Activated T-helper 1 cell treated with anti-CD3 and anti-CD28 coated beads, Interleukin-2, amount 50 U/mL, for 16 hours (primary cell): ENCODE measurements at regions not wholly inside any gene's neighbourhood (a gene's known extent, or its start where the extent isn't known, plus 50 kb on each side); places are given as distances from the start of the nearest gene placed in this dataset.

Experiments
- DNase-seq, 2 donors: peaks; one replicate each; pipeline ENCODE4 v3.0.0-alpha.2; 2020; ENCODE audit warnings: low read depth in 1 of 2, low spot score in 1 of 2

DNA sequence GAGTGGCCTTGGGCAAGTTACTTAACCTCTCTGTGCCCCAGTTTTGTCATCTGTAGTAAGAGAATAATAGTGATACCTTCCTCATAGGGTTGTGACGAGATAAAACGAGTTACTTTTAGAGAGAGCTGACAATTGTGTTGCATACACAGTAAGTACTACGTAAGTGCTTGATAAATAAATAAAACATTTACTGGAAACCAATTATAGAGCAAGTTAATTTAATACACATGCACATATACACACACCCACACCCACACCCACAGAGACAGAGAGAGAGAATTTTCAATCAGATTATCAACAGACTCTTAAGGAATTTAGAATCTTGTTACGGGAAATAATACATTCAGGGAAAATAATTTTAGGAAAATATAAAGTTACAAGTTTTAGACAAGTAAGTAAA lies 1045.8 kb upstream of the TENM4 start:
- no peak for DNase-seq

DNA sequence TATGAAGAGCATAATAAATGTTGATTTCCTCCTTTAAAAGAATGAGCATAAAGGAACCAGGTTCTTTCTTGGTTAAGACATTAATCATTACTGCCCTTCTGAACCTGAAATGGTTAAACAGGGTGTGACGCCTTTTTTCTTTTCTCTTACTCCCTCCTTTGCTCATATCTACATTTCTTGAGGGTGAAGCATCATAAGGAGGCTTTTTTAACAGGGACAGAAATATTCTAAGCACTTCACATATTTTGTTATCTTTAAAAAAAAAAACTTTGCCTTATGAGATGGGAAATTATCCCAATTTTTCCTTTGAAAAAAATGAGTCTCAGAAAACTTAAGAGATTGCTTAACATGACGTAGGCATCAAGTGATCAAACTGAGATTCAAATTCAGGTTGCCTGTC lies 1036.3 kb upstream of the TENM4 start:
- DNase-seq: no peak

DNA sequence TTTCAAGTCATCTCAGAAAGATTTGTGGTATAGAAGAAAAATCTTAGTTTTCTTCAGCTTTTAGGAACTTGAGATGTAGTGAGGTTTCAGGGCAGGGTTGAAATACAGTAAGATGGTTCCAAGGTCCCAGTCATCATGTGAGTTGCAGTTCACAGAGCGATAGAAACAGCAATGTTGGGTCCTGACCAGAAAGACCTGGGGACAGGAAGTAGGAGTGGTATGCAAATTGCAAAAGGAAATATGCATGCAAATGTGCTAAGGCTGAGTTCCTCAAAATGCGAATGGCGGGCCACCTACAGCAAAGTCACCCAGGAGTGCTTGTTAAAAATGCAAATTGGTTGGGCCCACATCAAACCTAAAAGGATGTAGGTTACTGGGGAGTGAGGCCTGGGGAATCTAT lies 1032.7 kb upstream of the TENM4 start:
- no peak for DNase-seq

GRCh38 chr11:80469871-80470270 lies 1029.0 kb upstream of the TENM4 start:
- DNase-seq: no peak

DNA sequence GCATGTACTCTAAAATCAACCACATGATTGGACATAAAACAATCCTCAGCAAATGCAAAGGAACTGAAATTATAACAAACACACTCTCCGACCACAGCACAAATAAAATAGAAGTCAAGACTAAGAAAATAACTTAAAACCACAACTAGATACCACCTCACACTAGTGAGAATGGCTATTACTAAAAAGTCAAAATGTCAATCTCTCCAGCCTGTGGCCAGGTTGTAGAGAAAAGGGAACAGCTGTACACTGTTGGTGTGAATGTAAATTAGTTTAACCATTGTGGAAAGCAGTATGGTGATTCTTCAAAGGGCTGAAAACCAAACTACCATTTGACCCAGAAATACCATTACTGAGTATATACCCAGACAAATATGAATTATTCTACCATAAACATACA lies 1025.7 kb upstream of the TENM4 start:
- DNase-seq: no peak

DNA sequence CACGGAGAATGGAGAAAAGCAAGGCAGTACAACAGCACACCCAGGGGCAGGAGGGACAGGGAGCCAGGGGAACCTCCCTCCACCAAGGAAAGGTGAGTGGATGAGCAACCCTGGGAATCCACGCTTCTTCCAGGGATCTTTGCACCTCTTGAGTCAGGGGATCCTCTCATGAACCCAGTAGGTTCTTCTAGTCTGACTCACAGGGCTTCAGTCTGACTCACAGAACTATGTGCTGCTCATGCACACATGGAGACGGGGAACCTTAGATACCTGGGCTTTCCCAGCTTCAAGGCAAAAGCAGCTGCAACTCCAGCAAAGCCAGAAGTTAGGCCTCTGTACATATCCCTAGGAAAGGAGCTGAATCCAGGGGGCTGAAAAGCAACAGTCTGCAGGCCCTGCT lies 1021.4 kb upstream of the TENM4 start:
- DNase-seq: no peak

GRCh38 chr11:80458376-80458775 lies 1017.5 kb upstream of the TENM4 start:
- DNase-seq: no peak

GRCh38 chr11:80457823-80458222 lies 1017.0 kb upstream of the TENM4 start:
- no peak for DNase-seq

DNA sequence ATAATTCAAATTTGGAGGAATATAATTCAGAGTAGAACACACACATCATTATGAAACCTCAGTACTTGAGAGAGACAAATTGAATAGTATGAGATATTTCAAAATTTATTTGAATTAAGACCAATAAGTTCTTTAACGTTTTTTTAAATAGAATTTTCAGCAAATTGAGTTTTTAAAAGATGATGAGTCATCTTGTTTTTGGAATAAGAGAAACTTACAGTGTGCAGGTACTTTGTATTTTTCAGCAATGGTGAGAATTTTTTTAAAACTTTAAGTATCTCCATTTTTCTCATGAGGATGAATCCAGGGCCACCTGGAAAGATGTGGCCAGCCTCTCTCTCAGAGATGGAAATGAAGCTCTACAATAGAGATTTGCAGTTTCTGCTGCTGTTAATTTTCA lies 1015.0 kb upstream of the TENM4 start:
- DNase-seq: no peak

- no peak for DNase-seq
Observed at GRCh38 chr11:80451105-80451504, 1010.3 kb upstream of the TENM4 start.

- no peak for DNase-seq
Observed at GRCh38 chr11:80448709-80449108, 1007.9 kb upstream of the TENM4 start.

DNA sequence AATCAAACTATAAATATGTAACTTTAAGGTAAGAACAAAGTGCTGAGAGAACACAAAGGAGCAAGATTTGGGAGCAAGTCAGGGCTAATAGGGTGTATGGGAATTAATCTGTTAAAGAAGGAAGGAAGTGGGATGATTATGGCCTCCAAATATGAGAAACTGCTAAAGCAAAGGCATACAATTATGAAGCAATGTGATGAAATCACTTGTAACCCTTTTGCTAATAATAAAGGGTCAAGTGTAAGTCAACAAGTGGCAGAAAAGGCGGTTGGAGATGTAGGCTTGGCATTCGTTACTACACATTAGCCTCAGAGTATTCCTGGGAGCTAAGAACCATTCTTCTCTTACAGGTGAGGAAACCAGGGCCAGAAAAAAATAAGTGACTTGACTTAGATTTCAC lies 1002.3 kb upstream of the TENM4 start:
- no peak for DNase-seq

DNA sequence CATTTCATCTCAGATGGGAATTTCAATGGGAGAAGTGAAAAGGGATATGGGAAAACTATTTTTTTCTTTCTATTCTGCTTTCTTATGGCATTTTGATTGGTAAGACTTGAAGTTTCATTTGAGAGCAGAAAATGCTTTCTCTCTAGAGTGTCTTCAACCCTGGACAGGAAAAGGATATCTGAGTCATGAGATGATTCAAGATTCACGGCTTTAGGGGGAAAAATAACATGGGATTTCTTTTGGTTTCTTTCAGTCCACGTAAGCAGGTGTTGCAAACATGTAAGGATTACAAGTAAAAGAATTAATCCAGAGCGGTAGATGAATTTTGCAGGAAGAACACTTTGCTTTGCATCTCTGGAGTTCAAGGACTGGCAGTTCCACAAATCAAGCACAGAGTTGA lies 1001.0 kb upstream of the TENM4 start:
- DNase-seq: no peak

GRCh38 chr11:80440835-80441234 lies 1000.0 kb upstream of the TENM4 start:
- DNase-seq: no peak

GRCh38 chr11:80436547-80436946 lies 995.7 kb upstream of the TENM4 start:
- DNase-seq: no peak

DNA sequence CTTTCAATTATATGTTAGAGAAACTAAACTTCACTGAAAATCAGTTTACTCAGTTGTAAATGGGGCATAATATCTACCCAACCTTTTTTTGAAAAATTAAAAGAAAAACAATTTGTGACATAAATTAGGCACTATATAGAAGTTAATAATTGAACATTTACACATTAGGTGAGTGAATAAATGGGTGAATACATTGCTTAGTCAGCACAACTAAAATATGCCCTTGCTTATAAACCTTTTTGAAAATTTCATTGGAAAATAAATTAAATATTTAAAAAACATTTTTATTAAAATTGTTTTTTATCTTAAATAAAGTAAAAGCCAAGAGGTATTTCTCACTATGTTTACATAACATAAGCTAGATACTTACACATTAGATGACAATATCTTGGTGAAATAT lies 994.5 kb upstream of the TENM4 start:
- no peak for DNase-seq

- DNase-seq: no peak
Observed at GRCh38 chr11:80432057-80432456, 991.2 kb upstream of the TENM4 start.

DNA sequence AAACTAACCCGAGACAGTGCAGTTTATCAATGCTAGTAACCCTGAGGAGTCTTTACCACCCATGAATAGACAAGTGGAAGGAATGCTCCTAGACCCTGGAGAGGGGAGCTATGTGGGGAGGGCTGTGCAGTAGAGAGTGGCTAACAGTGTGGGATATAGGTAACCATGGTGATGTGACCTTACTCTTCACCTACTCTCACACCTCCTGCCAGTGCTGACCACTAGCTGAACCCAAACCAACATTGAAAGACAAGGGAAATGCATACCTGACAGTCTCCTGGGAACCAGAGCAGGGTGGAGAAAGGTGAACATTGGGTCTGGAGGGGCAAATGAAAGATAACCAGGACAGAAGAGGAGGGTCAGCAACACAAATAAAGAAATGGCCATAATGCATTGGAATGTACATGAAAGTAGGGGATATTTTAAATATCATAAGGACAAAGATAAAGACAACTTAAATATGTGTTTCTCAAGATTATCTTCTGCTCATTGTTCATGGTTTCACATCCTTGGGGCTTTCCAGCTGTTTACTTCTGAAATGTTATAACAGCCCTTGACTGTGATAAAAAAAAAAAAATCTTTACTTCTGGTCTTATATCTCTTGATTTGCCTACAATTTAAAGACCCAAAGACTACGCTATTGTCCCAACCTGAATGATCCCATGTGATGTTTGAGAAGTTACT lies 983.3 kb upstream of the TENM4 start:
- no peak for DNase-seq

DNA sequence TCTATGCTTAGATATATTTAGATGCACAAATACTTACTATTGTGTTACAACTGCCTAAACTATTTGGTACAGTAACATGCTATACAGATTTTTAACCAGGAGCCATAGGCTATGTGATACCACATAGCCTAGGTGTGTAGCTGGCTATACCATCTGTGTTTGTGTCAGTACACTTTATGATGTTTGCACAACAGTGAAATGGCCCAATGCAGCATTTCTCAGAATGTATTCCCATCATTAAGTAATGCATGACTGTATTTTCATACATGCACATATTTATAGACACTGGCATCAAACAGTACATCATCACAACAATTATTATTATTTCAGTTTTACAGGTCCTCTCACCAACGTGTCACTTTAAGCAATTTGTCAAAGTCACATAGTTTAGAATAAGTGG lies 979.5 kb upstream of the TENM4 start:
- DNase-seq: no peak

GRCh38 chr11:80417681-80418080 lies 976.9 kb upstream of the TENM4 start:
- DNase-seq: no peak

GRCh38 chr11:80415580-80415979 lies 974.8 kb upstream of the TENM4 start:
- no peak for DNase-seq

DNA sequence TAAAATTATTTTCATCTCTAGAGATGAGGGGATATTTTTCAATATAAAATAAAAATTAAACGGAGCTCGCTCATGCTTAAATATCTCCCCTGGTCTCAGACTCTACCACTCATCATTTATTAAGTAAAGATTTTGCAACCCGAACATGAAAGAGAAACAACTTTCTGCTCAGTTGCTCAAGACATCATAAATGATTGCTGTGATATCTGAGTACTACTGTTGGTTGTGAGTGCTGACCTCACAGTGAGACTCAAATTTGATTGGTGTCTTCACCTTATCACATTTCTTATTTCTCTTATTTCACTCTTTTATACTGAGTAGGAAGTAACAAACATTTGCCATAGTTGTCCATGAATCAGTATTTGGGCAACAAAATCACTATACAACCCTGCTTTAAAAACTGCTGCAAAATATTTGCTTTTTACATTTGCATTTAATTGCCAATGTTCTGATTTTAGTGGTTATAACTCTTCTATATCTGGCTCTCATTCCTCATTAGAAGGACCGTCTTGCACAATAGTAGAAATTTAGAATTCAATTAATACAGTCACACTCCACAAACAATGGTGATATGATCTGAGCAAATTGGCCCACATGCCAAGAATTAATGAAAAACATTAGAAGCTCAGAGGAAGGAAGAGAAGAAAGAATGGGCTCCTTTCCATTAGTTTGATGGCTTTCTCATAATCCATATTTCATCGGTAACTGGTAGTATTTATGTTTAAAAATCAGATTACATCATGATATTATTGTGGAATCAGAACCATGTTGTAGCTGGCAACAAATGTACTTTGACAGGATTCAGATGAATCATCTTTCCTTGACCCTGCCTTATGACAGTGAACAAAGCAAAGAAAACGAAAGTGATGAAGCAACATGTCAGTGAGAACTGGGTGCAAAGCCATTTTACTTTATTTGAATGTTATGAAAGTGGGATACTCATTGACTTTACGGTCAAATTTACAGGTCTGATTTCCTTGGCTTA lies 973.6 kb upstream of the TENM4 start:
- DNase-seq: no peak

GRCh38 chr11:80412604-80413003 lies 971.8 kb upstream of the TENM4 start:
- DNase-seq: no peak
